ENCODE measurements at regions not wholly inside any gene's neighbourhood (a gene's known extent, or its start where the extent isn't known, plus 50 kb on each side); places are given as distances from the start of the nearest gene placed in this dataset.

DNA sequence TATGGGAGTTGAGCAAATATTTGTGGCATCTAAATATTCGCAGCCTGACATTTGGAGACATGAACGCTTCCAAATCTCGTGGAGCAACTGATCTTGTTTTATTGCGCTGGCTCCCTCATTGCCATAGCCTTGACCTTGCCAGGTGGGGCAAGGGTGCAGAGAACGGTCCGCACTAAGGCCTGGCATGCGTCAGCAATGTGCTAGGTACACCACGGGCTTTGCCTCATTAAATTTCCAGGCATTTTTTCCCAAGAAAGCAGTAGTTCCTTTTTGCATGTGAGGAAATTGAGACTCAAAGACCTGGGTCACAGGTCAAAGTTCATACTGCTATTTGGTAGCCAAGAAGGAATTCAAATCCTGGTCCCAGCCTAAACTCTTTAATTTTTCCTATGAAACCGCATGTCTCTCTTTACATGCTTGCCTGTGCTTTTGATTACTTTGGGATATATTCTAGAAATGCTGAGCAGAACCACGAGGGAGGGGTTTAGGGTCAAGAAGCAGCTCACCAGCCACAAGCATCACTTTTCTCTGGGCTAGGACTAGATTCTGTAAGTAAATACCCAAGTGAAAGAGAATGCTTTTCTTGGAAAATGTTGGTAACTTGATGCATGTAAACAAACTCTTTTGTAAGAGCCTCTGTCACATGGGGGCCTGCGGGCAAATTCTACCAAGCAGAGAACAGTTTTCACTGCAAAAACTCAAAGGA, 891.6 kb downstream of the VRK1 start:
- Histone ChIP-seq H3K79me1 (ENCODE audit: low read depth, low read length) (no peaks in the 10 kb centered on the region), H4K8ac (ENCODE audit: low read depth, low read length) (no peak overlapping the region), H3K9ac (ENCODE audit: low read depth, low read length, poor library complexity) (no peak overlapping the region), H2BK120ac (ENCODE audit: low read depth, low read length) (no peak overlapping the region), H3K23ac (ENCODE audit: low read depth, low read length, poor library complexity) (no peak overlapping the region), H4K91ac (ENCODE audit: low read depth, low read length, poor library complexity) (no peak overlapping the region), H3K4me1 (ENCODE audit: control insufficient read depth in 2 of 2, insufficient read depth in 1 of 2, low read depth in 1 of 2, low read length in 2 of 2) (peaks cover 0 to 1% of the 10 kb centered on the region in 2 donors), H3K4ac (ENCODE audit: low read length) (no peak overlapping the region), H3K27me3 (ENCODE audit: control insufficient read depth in 3 of 3, insufficient read depth in 3 of 3, low read depth in 1 of 3, low read length in 3 of 3) (no peaks in the 10 kb centered on the region), H2BK5ac (ENCODE audit: low read length) (no peak overlapping the region), H3K14ac (ENCODE audit: low read length) (no peak overlapping the region), H2BK15ac (ENCODE audit: low read length) (no peak overlapping the region), H3K9me3 (replicated peaks in 1 of 2; ENCODE audit: control insufficient read depth in 2 of 2, insufficient read depth in 1 of 2, low read depth in 1 of 2, low read length in 2 of 2) (no peaks in the 10 kb centered on the region), H3K27ac (replicated peaks; ENCODE audit: low read length) (no peak overlapping the region), H2AFZ (ENCODE audit: low read length) (no peak overlapping the region), H3K4me2 (ENCODE audit: insufficient read depth, low read length, poor library complexity, severe bottlenecking) (no peak overlapping the region), H2BK12ac (ENCODE audit: low read length) (no peak overlapping the region), H3K4me3 (ENCODE audit: low read length in 2 of 2) (no peak overlapping the region), H2AK5ac (ENCODE audit: low read depth, low read length) (no peak overlapping the region), H3K36me3 (replicated peaks in 1 of 2; ENCODE audit: control insufficient read depth in 2 of 2, insufficient read depth in 2 of 2, low read length in 2 of 2) (no peaks in the 10 kb centered on the region), H3K18ac (ENCODE audit: low read length) (no peak overlapping the region)
- WGBS, 2 donors (ENCODE audit: extremely low coverage in 2 of 2, insufficient read length in 2 of 2, insufficient replicate concordance in 1 of 2) = no CpG with 5 or more reads among the region's 11 CpGs
- no peak for DNase-seq (ENCODE audit: low spot score)

DNA sequence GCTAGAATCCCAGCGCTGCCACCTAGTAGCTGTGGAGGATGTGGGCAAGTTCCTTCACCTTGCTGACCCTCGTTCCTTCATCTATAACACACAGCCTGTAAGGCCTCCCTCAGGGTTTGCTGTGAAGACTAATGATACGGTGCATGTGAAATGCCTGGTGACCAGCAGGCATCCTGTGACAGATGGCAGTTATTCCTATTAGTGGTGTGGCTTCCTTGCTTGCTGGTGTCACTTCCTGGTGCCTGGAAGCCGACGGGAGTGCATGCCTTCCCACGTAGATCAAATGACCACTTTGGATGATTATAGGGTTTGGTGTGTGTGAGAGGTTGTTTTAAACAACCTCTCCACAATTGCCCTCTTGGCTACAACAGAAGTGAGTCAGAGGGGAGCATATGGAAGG, 894.9 kb downstream of the VRK1 start:
- H2BK12ac ChIP-seq (ENCODE audit: low read length) = no peak overlapping the region
- H3K79me1 ChIP-seq (ENCODE audit: low read depth, low read length) = no peaks in the 10 kb centered on the region
- H3K9me3 ChIP-seq (replicated peaks in 1 of 2; ENCODE audit: control insufficient read depth in 2 of 2, insufficient read depth in 1 of 2, low read depth in 1 of 2, low read length in 2 of 2) = no peaks in the 10 kb centered on the region
- H2BK120ac ChIP-seq (ENCODE audit: low read depth, low read length) = no peak overlapping the region
- no peak overlapping the region for H3K14ac ChIP-seq (ENCODE audit: low read length)
- H3K9ac ChIP-seq (ENCODE audit: low read depth, low read length, poor library complexity) = no peak overlapping the region
- no peak overlapping the region for H3K23ac ChIP-seq (ENCODE audit: low read depth, low read length, poor library complexity)
- no peak overlapping the region for H2BK15ac ChIP-seq (ENCODE audit: low read length)
- H3K4me2 ChIP-seq (ENCODE audit: insufficient read depth, low read length, poor library complexity, severe bottlenecking) = no peak overlapping the region
- no peak overlapping the region for H3K4me3 ChIP-seq (ENCODE audit: low read length in 2 of 2)
- no peak overlapping the region for H2AFZ ChIP-seq (ENCODE audit: low read length)
- H2AK5ac ChIP-seq (ENCODE audit: low read depth, low read length) = peak overlapping the region; percentile 8
- no peaks in the 10 kb centered on the region for H3K27me3 ChIP-seq (ENCODE audit: control insufficient read depth in 3 of 3, insufficient read depth in 3 of 3, low read depth in 1 of 3, low read length in 3 of 3)
- H4K91ac ChIP-seq (ENCODE audit: low read depth, low read length, poor library complexity) = no peak overlapping the region
- no peak for DNase-seq (ENCODE audit: low spot score)
- H3K27ac ChIP-seq (replicated peaks; ENCODE audit: low read length) = no peak overlapping the region
- WGBS, 2 donors (ENCODE audit: extremely low coverage in 2 of 2, insufficient read length in 2 of 2, insufficient replicate concordance in 1 of 2) = no CpG with 5 or more reads among the region's 6 CpGs
- no peak overlapping the region for H4K8ac ChIP-seq (ENCODE audit: low read depth, low read length)
- no peaks in the 10 kb centered on the region for H3K36me3 ChIP-seq (replicated peaks in 1 of 2; ENCODE audit: control insufficient read depth in 2 of 2, insufficient read depth in 2 of 2, low read length in 2 of 2)
- H2BK5ac ChIP-seq (ENCODE audit: low read length) = no peak overlapping the region
- H3K4me1 ChIP-seq (ENCODE audit: control insufficient read depth in 2 of 2, insufficient read depth in 1 of 2, low read depth in 1 of 2, low read length in 2 of 2) = no peaks in the 10 kb centered on the region
- H3K18ac ChIP-seq (ENCODE audit: low read length) = no peak overlapping the region
- H3K4ac ChIP-seq (ENCODE audit: low read length) = no peak overlapping the region

GRCh38 chr14:97695456-97695981, 898.3 kb downstream of the VRK1 start:
- no CpG with 5 or more reads among the region's 5 CpGs for WGBS, 2 donors (ENCODE audit: extremely low coverage in 2 of 2, insufficient read length in 2 of 2, insufficient replicate concordance in 1 of 2)
- no peak overlapping the region for H3K18ac ChIP-seq (ENCODE audit: low read length)
- no peak for DNase-seq (ENCODE audit: low spot score)

DNA sequence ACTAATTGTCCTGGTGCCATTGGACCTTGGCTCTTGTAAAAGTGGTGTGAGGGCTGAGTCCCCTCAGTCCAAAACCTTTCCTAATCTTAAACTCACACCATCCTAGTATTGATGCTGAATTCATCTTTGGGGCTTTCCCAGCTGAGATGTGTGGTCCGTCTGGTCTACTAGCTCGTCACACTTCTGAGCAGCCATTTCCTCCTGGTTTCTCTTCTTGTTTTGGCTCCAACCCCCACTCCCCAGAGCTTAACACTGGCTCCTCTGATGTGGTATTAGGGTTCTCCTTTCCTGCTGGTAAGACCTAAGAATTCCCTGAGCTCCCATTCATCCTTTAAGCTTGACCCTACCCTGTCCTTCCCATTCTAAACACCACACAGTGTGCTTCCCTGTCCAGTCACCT, 900.6 kb downstream of the VRK1 start:
- H3K4ac ChIP-seq (ENCODE audit: low read length) = no peak overlapping the region
- H3K4me2 ChIP-seq (ENCODE audit: insufficient read depth, low read length, poor library complexity, severe bottlenecking) = no peak overlapping the region
- no peaks in the 10 kb centered on the region for H3K4me1 ChIP-seq (ENCODE audit: control insufficient read depth in 2 of 2, insufficient read depth in 1 of 2, low read depth in 1 of 2, low read length in 2 of 2)
- H2BK120ac ChIP-seq (ENCODE audit: low read depth, low read length) = no peak overlapping the region
- H3K23ac ChIP-seq (ENCODE audit: low read depth, low read length, poor library complexity) = no peak overlapping the region
- no peak overlapping the region for H2AFZ ChIP-seq (ENCODE audit: low read length)
- no peak overlapping the region for H4K8ac ChIP-seq (ENCODE audit: low read depth, low read length)
- H2AK5ac ChIP-seq (ENCODE audit: low read depth, low read length) = no peak overlapping the region
- H2BK12ac ChIP-seq (ENCODE audit: low read length) = no peak overlapping the region
- peaks cover 0 to 2% of the 10 kb centered on the region in 2 donors for H3K9me3 ChIP-seq (replicated peaks in 1 of 2; ENCODE audit: control insufficient read depth in 2 of 2, insufficient read depth in 1 of 2, low read depth in 1 of 2, low read length in 2 of 2)
- no peak overlapping the region for H3K18ac ChIP-seq (ENCODE audit: low read length)
- no peaks in the 10 kb centered on the region for H3K36me3 ChIP-seq (replicated peaks in 1 of 2; ENCODE audit: control insufficient read depth in 2 of 2, insufficient read depth in 2 of 2, low read length in 2 of 2)
- H3K9ac ChIP-seq (ENCODE audit: low read depth, low read length, poor library complexity) = no peak overlapping the region
- H4K91ac ChIP-seq (ENCODE audit: low read depth, low read length, poor library complexity) = no peak overlapping the region
- no peak overlapping the region for H3K4me3 ChIP-seq (ENCODE audit: low read length in 2 of 2)
- DNase-seq (ENCODE audit: low spot score) = no peak
- no peak overlapping the region for H3K27ac ChIP-seq (replicated peaks; ENCODE audit: low read length)
- WGBS, 2 donors (ENCODE audit: extremely low coverage in 2 of 2, insufficient read length in 2 of 2, insufficient replicate concordance in 1 of 2) = no CpG with 5 or more reads among the region's 2 CpGs
- H3K79me1 ChIP-seq (ENCODE audit: low read depth, low read length) = no peaks in the 10 kb centered on the region
- no peak overlapping the region for H2BK5ac ChIP-seq (ENCODE audit: low read length)
- no peak overlapping the region for H2BK15ac ChIP-seq (ENCODE audit: low read length)
- no peaks in the 10 kb centered on the region for H3K27me3 ChIP-seq (ENCODE audit: control insufficient read depth in 3 of 3, insufficient read depth in 3 of 3, low read depth in 1 of 3, low read length in 3 of 3)
- H3K14ac ChIP-seq (ENCODE audit: low read length) = no peak overlapping the region

More at GRCh38 chr14:97695456-97695981, 898.3 kb downstream of the VRK1 start:
- no peak overlapping the region for H2BK5ac ChIP-seq (ENCODE audit: low read length)
- H4K8ac ChIP-seq (ENCODE audit: low read depth, low read length) = no peak overlapping the region
- peaks cover 0 to 2% of the 10 kb centered on the region in 2 donors for H3K9me3 ChIP-seq (replicated peaks in 1 of 2; ENCODE audit: control insufficient read depth in 2 of 2, insufficient read depth in 1 of 2, low read depth in 1 of 2, low read length in 2 of 2)
- no peak overlapping the region for H3K14ac ChIP-seq (ENCODE audit: low read length)
- no peak overlapping the region for H2BK120ac ChIP-seq (ENCODE audit: low read depth, low read length)
- no peak overlapping the region for H2AK5ac ChIP-seq (ENCODE audit: low read depth, low read length)
- no peak overlapping the region for H3K27ac ChIP-seq (replicated peaks; ENCODE audit: low read length)
- no peak overlapping the region for H3K23ac ChIP-seq (ENCODE audit: low read depth, low read length, poor library complexity)
- H3K9ac ChIP-seq (ENCODE audit: low read depth, low read length, poor library complexity) = no peak overlapping the region
- no peak overlapping the region for H3K4ac ChIP-seq (ENCODE audit: low read length)
- H2AFZ ChIP-seq (ENCODE audit: low read length) = no peak overlapping the region
- H3K4me2 ChIP-seq (ENCODE audit: insufficient read depth, low read length, poor library complexity, severe bottlenecking) = no peak overlapping the region
- no peak overlapping the region for H2BK15ac ChIP-seq (ENCODE audit: low read length)
- H3K4me1 ChIP-seq (ENCODE audit: control insufficient read depth in 2 of 2, insufficient read depth in 1 of 2, low read depth in 1 of 2, low read length in 2 of 2) = no peaks in the 10 kb centered on the region
- H4K91ac ChIP-seq (ENCODE audit: low read depth, low read length, poor library complexity) = no peak overlapping the region
- H3K4me3 ChIP-seq (ENCODE audit: low read length in 2 of 2) = no peak overlapping the region
- no peaks in the 10 kb centered on the region for H3K27me3 ChIP-seq (ENCODE audit: control insufficient read depth in 3 of 3, insufficient read depth in 3 of 3, low read depth in 1 of 3, low read length in 3 of 3)
- no peak overlapping the region for H2BK12ac ChIP-seq (ENCODE audit: low read length)
- H3K36me3 ChIP-seq (replicated peaks in 1 of 2; ENCODE audit: control insufficient read depth in 2 of 2, insufficient read depth in 2 of 2, low read length in 2 of 2) = no peaks in the 10 kb centered on the region
- no peaks in the 10 kb centered on the region for H3K79me1 ChIP-seq (ENCODE audit: low read depth, low read length)
